K562 (cell line): ENCODE measurements at regions not wholly inside any gene's neighbourhood (a gene's known extent, or its start where the extent isn't known, plus 50 kb on each side); places are given as distances from the start of the nearest gene placed in this dataset.

ENCODE experiments used
- ATAC-seq: fragments of 200-7000 bp; cut with Tn5 transposase; 3 replicates; pipeline ENCODE4 v1.9.1; 2020; ENCODE audit warnings: moderate library complexity
- BruUV-seq: library from RNA; stranded (reverse); fragments of 400-500 nt; replicated peaks from 2 replicates; lab custom pipeline; 2021; lab: Mats Ljungman, UMichigan
- CTCF ChIA-PET: fragments of 300-600 bp; formaldehyde crosslinking; extraction: SDS; loops from one replicate; lab custom pipeline; 2021; ENCODE audit warnings: low intra/inter-chr PET ratio; lab: Yijun Ruan, JAX
- POLR2A ChIA-PET: fragments of 300-600, 350-650 bp; sonication (Branson Sonifier 250); formaldehyde crosslinking; extraction: SDS; loops from one replicate; lab custom pipeline; 2021; ENCODE audit warnings: antibody characterized with exemption, inconsistent platforms; lab: Yijun Ruan, JAX
- DNase-seq, 4 experiments: peaks; one replicate each; pipeline versions ENCODE4 v3.0.0 to v3.0.0-alpha.2; 2011 to 2018; ENCODE audit warnings: low spot score in 3 of 4, mixed read lengths in 3 of 4; ENCODE audit errors: extremely low read depth in 1 of 4
- FAIRE-seq: peaks from 2 replicates; lab custom pipeline; 2011; peaks lifted over from hg19 to GRCh38; lab: Jason Lieb, UNC
- H2AFZ ChIP-seq: 2 replicates; pipeline ENCODE4 v1.6.0; 2011; ENCODE audit warnings: low read depth, low read length, control low read depth, inconsistent platforms
- H3K27ac ChIP-seq: fragments of 200-600 bp; 3 replicates; pipeline ENCODE4 v1.8.0; 2011; ENCODE audit warnings: low read depth, mild to moderate bottlenecking, control low read depth, inconsistent platforms, low read length, moderate library complexity, mixed read lengths; ENCODE audit errors: extremely low read depth
- H3K27me3 ChIP-seq, 2 experiments: fragments of 300-600 bp in 1 of 2; 2 replicates in 1 of 2; 3 replicates in 1 of 2; pipeline versions ENCODE4 v1.6.0 to v1.8.0; 2011; ENCODE audit warnings: inconsistent platforms in 2 of 2, low read length in 2 of 2, mild to moderate bottlenecking in 1 of 2, mixed read lengths in 1 of 2, moderate library complexity in 1 of 2; ENCODE audit not compliant: control insufficient read depth in 2 of 2, insufficient read depth in 2 of 2
- H3K36me3 ChIP-seq: fragments of 300-600 bp; 3 replicates; pipeline ENCODE4 v1.8.0; 2011; ENCODE audit warnings: mild to moderate bottlenecking, low read length, inconsistent platforms; ENCODE audit not compliant: control insufficient read depth, insufficient read depth
- H3K4me1 ChIP-seq, 2 experiments: fragments of 200-600 bp in 1 of 2; replicated peaks in 1 of 2; 2 replicates in 1 of 2; 3 replicates in 1 of 2; pipeline versions ENCODE4 v1.5.1 to v1.8.0; 2011; ENCODE audit warnings: inconsistent platforms in 2 of 2, low read length in 2 of 2, mild to moderate bottlenecking in 1 of 2, mixed read lengths in 1 of 2, moderate library complexity in 1 of 2; ENCODE audit not compliant: control insufficient read depth in 2 of 2, insufficient read depth in 2 of 2
- H3K4me2 ChIP-seq: 2 replicates; pipeline ENCODE4 v1.6.1; 2011; ENCODE audit warnings: low read length, control low read depth, inconsistent platforms, mixed read lengths; ENCODE audit not compliant: insufficient read depth
- H3K4me3 ChIP-seq: fragments of 200-600 bp; sonication (generic), shearing (Covaris generic); 2 replicates; pipeline ENCODE4 v1.5.1; 2016; ENCODE audit warnings: control low read depth, inconsistent platforms
- H3K79me2 ChIP-seq: fragments of 200-600 bp; 3 replicates; pipeline ENCODE4 v1.8.0; 2011; ENCODE audit warnings: low read length, inconsistent platforms; ENCODE audit not compliant: control insufficient read depth, insufficient read depth
- H3K9ac ChIP-seq, 2 experiments: 2 replicates each; pipeline versions ENCODE4 v1.6.0 to v1.6.1; 2011; ENCODE audit warnings: low read depth in 2 of 2, low read length in 2 of 2, control low read depth in 1 of 2, inconsistent platforms in 1 of 2, mild to moderate bottlenecking in 1 of 2, mixed read lengths in 1 of 2; ENCODE audit not compliant: insufficient read depth in 1 of 2
- H3K9me1 ChIP-seq: one replicate; pipeline ENCODE4 v1.6.0; 2011; ENCODE audit warnings: inconsistent platforms, mild to moderate bottlenecking, low read length, moderate library complexity; ENCODE audit not compliant: control insufficient read depth, insufficient read depth
- H3K9me3 ChIP-seq: replicated peaks from 2 replicates; pipeline ENCODE4 v1.5.1; 2011; ENCODE audit warnings: low read depth, low read length, inconsistent platforms; ENCODE audit not compliant: control insufficient read depth, insufficient read depth
- H4K20me1 ChIP-seq: replicated peaks from 2 replicates; pipeline ENCODE4 v1.6.1; 2011; ENCODE audit warnings: low read length, inconsistent platforms, mixed read lengths; ENCODE audit not compliant: control insufficient read depth, insufficient read depth
- ATF1 ChIP-seq, 2 experiments: fragments of 450-650 bp in 1 of 2; IDR thresholded peaks; 2 replicates each; pipeline ENCODE4 v1.6.1; 2016; ENCODE audit warnings: missing compliant biosample characterization in 1 of 2, missing genetic modification characterization in 1 of 2
- C11orf30 ChIP-seq: fragments of 450-650 bp; IDR thresholded peaks from 2 replicates; pipeline ENCODE4 v1.6.1; 2016; ENCODE audit warnings: low read depth, mild to moderate bottlenecking
- CBX1 ChIP-seq: sonication (generic); IDR thresholded peaks from 2 replicates; pipeline ENCODE4 v1.6.1; 2016; ENCODE audit warnings: antibody characterized with exemption, low read depth, mild to moderate bottlenecking
- CBX3 ChIP-seq, 2 experiments: IDR thresholded peaks; 1 replicate in 1 of 2; 2 replicates in 1 of 2; pipeline ENCODE4 v1.6.1; 2012; ENCODE audit warnings: inconsistent platforms in 2 of 2, low read length in 2 of 2, borderline replicate concordance in 1 of 2, control low read depth in 1 of 2
- CBX5 ChIP-seq: IDR thresholded peaks from 2 replicates; pipeline ENCODE4 v1.6.1; 2014; ENCODE audit warnings: low read depth, borderline replicate concordance
- CCNT2 ChIP-seq: IDR thresholded peaks from 2 replicates; pipeline ENCODE4 v1.6.1; 2011; ENCODE audit warnings: borderline replicate concordance, low read depth, mild to moderate bottlenecking, moderate library complexity, mixed read lengths, low read length; ENCODE audit not compliant: insufficient read length; ENCODE audit errors: extremely low read depth
- DNMT1 ChIP-seq: fragments of 450-650 bp; IDR thresholded peaks from 2 replicates; pipeline ENCODE4 v1.6.1; 2016; ENCODE audit warnings: antibody characterized with exemption, mild to moderate bottlenecking
- ESRRA ChIP-seq: fragments of 450-650 bp; IDR thresholded peaks from 2 replicates; pipeline ENCODE4 v1.6.1; 2014; ENCODE audit warnings: low read depth, mild to moderate bottlenecking, moderate library complexity, borderline replicate concordance
- EZH2 ChIP-seq: IDR thresholded peaks from 2 replicates; pipeline ENCODE4 v1.6.1; 2012; ENCODE audit warnings: low read depth, mild to moderate bottlenecking, inconsistent platforms, low read length, borderline replicate concordance
- GATAD2A ChIP-seq: fragments of 450-650 bp; IDR thresholded peaks from 2 replicates; pipeline ENCODE4 v1.6.1; 2017
- HMGN3 ChIP-seq: IDR thresholded peaks from 2 replicates; pipeline ENCODE4 v1.6.1; 2011; ENCODE audit warnings: borderline replicate concordance, low read depth, mild to moderate bottlenecking, mixed read lengths, low read length; ENCODE audit not compliant: insufficient read length; ENCODE audit errors: extremely low read depth
- KLF1 ChIP-seq: fragments of 450-650 bp; IDR thresholded peaks from 2 replicates; pipeline ENCODE4 v1.6.1; 2016; ENCODE audit warnings: missing genetic modification characterization, missing compliant biosample characterization
- NR0B1 ChIP-seq: fragments of 450-650 bp; IDR thresholded peaks from one replicate; pipeline ENCODE4 v1.6.1; 2018; ENCODE audit warnings: mild to moderate bottlenecking, moderate library complexity; ENCODE audit not compliant: partially characterized antibody
- POLR2B ChIP-seq: fragments of 450-650 bp; IDR thresholded peaks from 2 replicates; pipeline ENCODE4 v1.6.1; 2018; ENCODE audit warnings: low read depth; ENCODE audit not compliant: partially characterized antibody
- TCF3 ChIP-seq: sonication (generic); formaldehyde crosslinking; IDR thresholded peaks from 2 replicates; pipeline ENCODE4 v1.4.0; 2020; ENCODE audit warnings: mild to moderate bottlenecking, missing genetic modification reagents
- TRIM28 ChIP-seq: fragments of 450-650 bp; IDR thresholded peaks from 2 replicates; pipeline ENCODE4 v1.6.1; 2017
- VEZF1 ChIP-seq: fragments of 200-800 bp; sonication (Bioruptor generic); IDR thresholded peaks from 2 replicates; pipeline ENCODE4 v1.6.1; 2017; ENCODE audit warnings: missing genetic modification characterization, missing compliant biosample characterization
- ZFP36 ChIP-seq: fragments of 150-350 bp; IDR thresholded peaks from 2 replicates; pipeline ENCODE4 v1.6.1; 2018; ENCODE audit warnings: low read length, low read depth; ENCODE audit not compliant: partially characterized antibody
- ZNF184 ChIP-seq: sonication (generic); formaldehyde crosslinking; IDR thresholded peaks from 2 replicates; pipeline ENCODE4 v1.5.0; 2020; ENCODE audit warnings: missing genetic modification reagents
- ZNF280A ChIP-seq: fragments of 450-650 bp; IDR thresholded peaks from 2 replicates; pipeline ENCODE4 v1.6.1; 2018; ENCODE audit warnings: mild to moderate bottlenecking, low read depth; ENCODE audit not compliant: partially characterized antibody
- ZNF830 ChIP-seq: fragments of 250-450 bp; sonication (Bioruptor Pico); IDR thresholded peaks from 2 replicates; pipeline ENCODE4 v1.5.0; 2021; ENCODE audit warnings: mild to moderate bottlenecking
- ZSCAN29 ChIP-seq: fragments of 450-650 bp; IDR thresholded peaks from 2 replicates; pipeline ENCODE4 v1.6.1; 2017
- WGBS: fragments of 100-300 bp; shearing (Covaris generic); methylation state at CpG from one replicate; pipeline ENCODE4 v1.1.6; 2016; ENCODE audit warnings: low coverage, mixed read lengths; ENCODE audit not compliant: insufficient coverage; ENCODE audit errors: missing lambda C conversion rate; 5-methylcytosine and 5-hydroxymethylcytosine counted together
- in situ Hi-C: fragments of 300-500 bp; cut with MboI; formaldehyde crosslinking; loops from 4 replicates; pipeline ENCODE4 v1.15.0; 2018; ENCODE audit warnings: inconsistent platforms, mixed read lengths
- intact Hi-C: fragments of 100-400 bp; cut with micrococcal nuclease; formaldehyde crosslinking; loops from 2 replicates; pipeline ENCODE4 v1.14.2; 2022

- FAIRE-seq (no peak), DNase-seq (peak in 1 of 4 experiments; percentile 3), ATAC-seq (no peak)
- CTCF ChIA-PET, result no interaction called here
- H3K36me3 ChIP-seq, result no peaks in the 10 kb centered on the region
- no TSS peak for BruUV-seq
- intact Hi-C loops, result no loop called here
- POLR2A ChIA-PET, result interaction anchor here (0.7 kb wide), 1 partner anchor 77 kb away, joined by 3 read pairs; no protein-coding TSS in a partner anchor
- no peaks in the 10 kb centered on the region for H4K20me1 ChIP-seq
- no peak overlapping the region for H3K27ac ChIP-seq
- no peak overlapping the region for H3K4me3 ChIP-seq
- no peaks in the 10 kb centered on the region for H3K4me1 ChIP-seq
- TF ChIP-seq ESRRA (no peak), C11orf30 (no peak), HMGN3 (no peak), TRIM28 (peak; percentile 84), KLF1 (tag) (no peak), ZFP36 (peak; percentile 56), CBX3 (IDR thresholded peaks at IDR 0.05; ENCODE audit: borderline replicate concordance in 1 of 2, low read length in 2 of 2) (peak in 1 of 2 experiments; percentile 78; a peak in 2 of 3 replicates), VEZF1 (CRISPR knock-in tag) (no peak), CBX1 (peak; percentile 63; the same call in 1 of the 2 replicates), GATAD2A (no peak), ZSCAN29 (no peak), NR0B1 (no peak), ZNF280A (peak; percentile 64), ZNF184 (CRISPR knock-in tag) (no peak), DNMT1 (no peak), ATF1 (CRISPR knock-in tag; IDR thresholded peaks at IDR 0.05) (no peak), ATF1 (tag; IDR thresholded peaks at IDR 0.05) (no peak), CBX5 (peak; percentile 87), TCF3 (CRISPR knock-in tag) (no peak), CCNT2 (no peak), EZH2 (no peak), POLR2B (no peak), ZNF830 (CRISPR knock-in tag) (no peak)
- H3K9me1 ChIP-seq, result no peaks in the 10 kb centered on the region
- in situ Hi-C loops, result no loop called here
- WGBS, result 0% methylated on average over 1 of the region's 1 CpG
- H2AFZ ChIP-seq, result no peak overlapping the region
- H3K27me3 ChIP-seq, result no peaks in the 10 kb centered on the region
- H3K9ac ChIP-seq, result no peak overlapping the region
- H3K4me2 ChIP-seq, result no peak overlapping the region
- H3K9me3 ChIP-seq, result peaks cover 4% of the 10 kb centered on the region; the same call in 1 of the 2 replicates
- no peaks in the 10 kb centered on the region for H3K79me2 ChIP-seq
Measured at GRCh38 chr4:79788884-79789283, 284.1 kb downstream of the ANTXR2 start.
